Smooth muscle cell of the brain vasculature (primary cell): ENCODE measurements at regions not wholly inside any gene's neighbourhood (a gene's known extent, or its start where the extent isn't known, plus 50 kb on each side); places are given as distances from the start of the nearest gene placed in this dataset.
"Not testable (repeated sequence)": the region's sequence is repeated elsewhere in the genome, so short reads cannot be mapped to it uniquely, and the experiment has no call there.

Experiments
- DNase-seq: peaks from one replicate; pipeline ENCODE4 v3.0.0-alpha.2; 2012; ENCODE audit warnings: low read depth, low spot score

- no peak for DNase-seq
These were observed 112.8 kb downstream of the DSC3 start for GRCh38 chr18:30929718-30930117.

GRCh38 chr18:30929065-30929464 lies 113.5 kb downstream of the DSC3 start:
- no peak for DNase-seq

DNA sequence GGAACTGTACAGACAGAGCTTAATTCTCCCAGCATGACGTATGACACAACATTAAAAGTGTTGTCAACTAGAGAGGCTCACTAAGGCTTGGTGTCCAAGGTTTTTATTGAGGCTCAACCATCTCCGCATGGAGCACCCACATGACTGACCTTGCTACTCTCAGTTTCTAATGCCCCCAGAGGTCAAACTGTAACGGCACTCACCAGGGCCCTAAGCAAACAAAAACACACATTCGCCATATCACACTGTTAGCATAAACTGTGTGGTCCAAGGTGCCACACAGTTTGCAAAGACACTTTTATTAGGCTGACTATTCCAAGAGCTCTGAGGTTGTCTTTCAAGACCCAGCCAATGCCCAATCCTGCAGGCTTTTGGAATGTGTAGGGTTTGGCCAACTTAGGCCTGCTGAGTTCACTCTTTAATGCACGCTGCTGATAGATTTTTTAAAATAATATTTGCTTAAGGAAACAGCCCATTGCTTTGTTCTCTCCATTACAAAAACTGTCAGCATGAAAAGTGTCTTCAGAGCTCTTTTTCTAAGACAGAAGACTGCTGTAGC lies 114.9 kb downstream of the DSC3 start:
- DNase-seq = no peak

DNA sequence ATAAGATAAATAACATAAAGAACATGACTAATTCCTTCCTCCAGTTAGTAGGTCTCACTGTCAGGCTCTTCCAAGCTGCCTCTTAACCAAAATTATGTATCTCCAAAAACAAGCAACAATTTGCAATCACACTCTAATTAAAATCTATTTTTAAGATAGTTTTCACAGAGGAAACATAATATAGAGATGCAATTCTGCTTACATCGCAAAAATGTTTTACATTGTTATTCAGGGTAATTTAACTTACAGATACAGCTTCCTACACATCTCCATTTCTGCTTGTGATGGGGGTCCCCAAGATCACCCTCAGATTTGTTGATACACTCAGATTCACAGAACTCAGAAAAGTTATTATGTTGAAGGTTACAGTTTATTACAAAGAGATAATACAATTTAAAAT lies 115.5 kb downstream of the DSC3 start:
- DNase-seq = no peak

- DNase-seq = no peak
These were observed 116.7 kb downstream of the DSC3 start for GRCh38 chr18:30925795-30926194.

DNA sequence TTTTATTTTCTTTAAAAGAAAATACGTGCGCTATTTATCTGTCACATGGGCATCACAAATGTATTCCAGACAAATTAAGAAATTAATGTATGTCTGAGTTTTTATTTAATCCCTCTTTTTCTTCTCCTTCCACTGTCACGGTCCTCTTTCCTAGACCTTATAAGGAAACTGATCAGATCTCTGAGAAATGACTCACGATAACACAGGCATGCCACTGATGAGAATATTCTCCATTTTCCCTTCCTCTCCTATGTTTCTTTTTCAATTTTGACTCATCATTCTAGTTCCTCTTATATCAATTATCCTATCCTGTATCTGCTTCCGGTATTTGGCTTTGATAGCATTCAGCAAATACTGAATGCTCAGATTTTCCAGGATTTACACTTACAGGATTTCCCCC lies 121.8 kb downstream of the DSC3 start:
- DNase-seq = no peak

- DNase-seq = no peak
These were observed 122.2 kb downstream of the DSC3 start for GRCh38 chr18:30920351-30920750.

DNA sequence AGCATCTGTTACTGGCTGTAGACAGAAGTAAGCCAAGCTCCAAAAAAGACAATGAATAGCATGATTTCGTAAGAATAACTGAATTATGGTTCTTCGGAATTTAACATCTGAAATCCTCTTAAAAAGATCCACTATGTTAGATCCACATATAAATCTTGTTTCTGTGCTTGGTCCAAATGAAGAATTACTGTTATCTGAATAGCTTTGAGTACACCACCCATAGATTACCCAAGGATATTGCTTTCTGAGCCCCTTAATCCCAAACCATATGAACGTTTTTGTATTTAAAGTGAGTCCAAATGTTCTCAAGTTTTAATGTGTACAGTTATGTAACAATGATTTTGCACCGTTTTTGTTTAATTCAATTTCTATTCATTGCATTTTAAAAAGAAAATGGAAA lies 124.9 kb downstream of the DSC3 start:
- no peak for DNase-seq

DNA sequence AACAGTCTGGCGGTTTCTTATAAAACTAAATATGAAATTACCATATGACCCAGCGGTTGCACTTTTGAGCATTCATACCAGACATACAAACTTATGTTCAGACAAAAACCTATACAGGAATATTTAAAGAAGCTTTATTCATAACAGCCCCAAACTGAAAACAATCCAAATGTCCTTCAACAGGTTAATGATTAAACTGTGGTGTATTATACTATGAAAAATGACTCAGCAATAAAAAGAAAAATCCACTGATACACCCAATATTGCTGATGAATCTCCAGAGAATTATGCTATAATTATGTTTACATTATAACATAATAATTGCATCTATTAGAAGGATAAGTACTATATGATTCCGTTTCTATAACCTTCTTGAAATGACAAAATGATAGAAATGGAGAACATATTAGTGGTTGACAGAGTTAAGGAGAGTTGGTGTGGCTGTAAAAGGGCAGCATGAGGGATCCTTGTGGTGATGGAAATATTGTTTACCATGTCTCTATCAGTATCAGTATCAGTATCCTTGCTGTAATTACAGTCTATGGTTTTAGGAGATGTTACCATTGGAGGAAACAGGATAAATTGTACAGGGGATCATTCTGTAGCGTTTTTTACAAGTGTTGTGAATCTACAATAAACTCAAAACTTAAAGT lies 127.1 kb downstream of the DSC3 start:
- DNase-seq = no peak

GRCh38 chr18:30908381-30908780 lies 134.2 kb downstream of the DSC3 start:
- no peak for DNase-seq

DNA sequence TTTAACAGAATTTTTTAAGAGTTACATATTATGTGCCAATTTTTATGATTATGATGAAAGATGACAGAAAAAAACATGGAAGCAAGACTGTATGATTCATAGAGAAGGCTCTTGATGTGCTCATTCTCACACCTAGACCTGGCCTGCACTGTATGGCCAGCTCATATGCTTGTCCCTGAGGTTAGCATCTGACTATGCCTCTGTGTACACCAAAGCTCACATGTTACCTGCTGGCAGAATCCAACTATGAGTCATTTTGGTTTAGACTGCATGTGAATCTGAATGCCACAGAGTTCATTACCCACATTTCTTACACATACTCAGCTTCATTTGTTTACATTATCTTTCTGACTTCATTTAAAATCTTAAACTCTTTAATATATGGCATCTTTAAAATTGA lies 139.0 kb downstream of the DSC3 start:
- DNase-seq = no peak

GRCh38 chr18:30889519-30890301 lies 152.8 kb downstream of the DSC3 start:
- no peak for DNase-seq

- no peak for DNase-seq
These were observed 154.2 kb downstream of the DSC3 start for GRCh38 chr18:30888344-30888743.

- no peak for DNase-seq
These were observed 155.5 kb downstream of the DSC3 start for GRCh38 chr18:30886998-30887397.

DNA sequence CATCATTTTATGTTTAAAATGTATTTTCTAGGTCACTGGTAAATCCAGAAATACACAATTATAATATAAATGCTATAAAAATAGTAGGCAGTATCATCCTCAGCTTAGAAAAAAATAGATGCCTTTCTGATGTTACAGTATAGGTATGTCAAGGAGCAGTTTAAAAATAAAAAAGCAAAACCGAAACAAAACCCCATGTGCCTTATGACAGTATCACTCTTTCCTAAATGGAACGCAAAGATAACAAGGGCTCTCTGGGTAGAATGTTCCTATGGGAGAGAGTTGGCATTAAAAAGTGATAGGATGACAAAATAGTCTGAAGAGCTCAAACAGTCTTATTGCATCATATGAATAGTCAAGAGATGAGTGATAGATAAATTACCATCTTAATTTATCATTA lies 172.1 kb downstream of the DSC3 start:
- no peak for DNase-seq

GRCh38 chr18:30862900-30863299 lies 179.6 kb downstream of the DSC3 start:
- DNase-seq = no peak

GRCh38 chr18:30860741-30861140 lies 181.8 kb downstream of the DSC3 start:
- DNase-seq = no peak

DNA sequence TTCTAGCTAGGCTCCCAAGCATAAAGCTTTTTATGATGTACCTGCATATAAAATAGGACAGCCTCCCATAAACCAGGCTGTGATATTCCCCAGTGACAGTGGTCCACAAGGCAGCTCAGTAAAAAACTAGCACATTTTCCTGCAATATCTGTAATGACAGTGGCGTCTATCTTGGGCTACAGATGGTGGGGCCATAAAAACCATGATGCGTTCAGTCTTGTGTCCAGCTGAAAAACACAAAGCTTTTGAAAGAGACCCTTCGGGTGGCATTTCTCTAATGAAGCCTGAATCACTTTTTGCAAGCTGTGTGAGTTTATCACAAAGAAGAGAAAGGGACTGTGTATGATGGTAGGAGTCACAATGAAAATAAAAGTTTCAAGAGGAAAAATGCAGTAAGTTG lies 183.5 kb downstream of the DSC3 start:
- DNase-seq = no peak

DNA sequence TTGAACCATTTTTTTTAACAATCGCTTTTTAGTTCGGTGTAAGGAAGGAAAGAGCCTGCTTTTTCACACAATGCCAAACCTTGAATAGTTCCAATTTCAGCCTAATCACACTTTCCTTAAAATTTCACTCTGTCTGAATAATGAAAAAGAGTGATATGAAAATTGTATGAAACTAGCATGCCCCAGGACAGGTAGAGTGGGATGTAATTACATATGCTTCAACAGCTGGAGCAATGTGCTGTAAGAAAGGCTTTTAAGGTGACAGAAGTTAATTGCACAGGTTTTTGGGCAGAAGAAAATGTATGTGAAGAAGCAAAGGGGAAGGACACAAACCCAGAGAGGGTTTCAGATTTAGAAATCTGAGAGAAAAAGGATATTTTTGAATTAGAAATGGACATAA lies 184.0 kb downstream of the DSC3 start:
- DNase-seq = no peak

- no peak for DNase-seq
These were observed 186.8 kb downstream of the DSC3 start for GRCh38 chr18:30855762-30856161.

GRCh38 chr18:30852980-30853379 lies 189.6 kb downstream of the DSC3 start:
- no peak for DNase-seq

DNA sequence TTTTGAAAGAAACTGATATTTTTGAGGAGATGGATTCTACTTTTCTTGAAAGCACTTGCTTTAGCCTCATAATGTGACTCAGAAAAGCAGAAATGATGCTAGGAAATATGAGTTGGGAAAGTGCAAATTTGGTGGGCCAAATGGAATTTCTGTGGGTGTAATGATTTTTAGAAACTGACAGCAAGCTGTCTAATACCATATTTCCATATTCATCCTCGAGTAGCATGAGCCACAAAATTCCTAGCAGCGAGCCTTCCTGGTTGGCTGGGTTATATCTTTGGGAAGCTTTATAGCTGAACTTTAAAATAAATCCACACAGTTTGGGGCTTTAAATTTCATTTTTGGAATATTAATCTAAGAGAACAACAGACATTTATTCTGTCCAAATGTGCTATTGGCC lies 190.0 kb downstream of the DSC3 start:
- DNase-seq = no peak

- DNase-seq = not testable (repeated sequence)
These were observed 203.4 kb downstream of the DSC3 start for GRCh38 chr18:30839056-30839561.
